NCI-H82 treated with DMSO at 0.1 percent for 48 hours (cell line): ENCODE measurements at regions not wholly inside any gene's neighbourhood (a gene's known extent, or its start where the extent isn't known, plus 50 kb on each side); places are given as distances from the start of the nearest gene placed in this dataset.

Experiments
- DNase-seq: peaks from one replicate; lab custom pipeline; 2025; ENCODE audit not compliant: unreplicated experiment; lab: John Stamatoyannopoulos, UW

DNA sequence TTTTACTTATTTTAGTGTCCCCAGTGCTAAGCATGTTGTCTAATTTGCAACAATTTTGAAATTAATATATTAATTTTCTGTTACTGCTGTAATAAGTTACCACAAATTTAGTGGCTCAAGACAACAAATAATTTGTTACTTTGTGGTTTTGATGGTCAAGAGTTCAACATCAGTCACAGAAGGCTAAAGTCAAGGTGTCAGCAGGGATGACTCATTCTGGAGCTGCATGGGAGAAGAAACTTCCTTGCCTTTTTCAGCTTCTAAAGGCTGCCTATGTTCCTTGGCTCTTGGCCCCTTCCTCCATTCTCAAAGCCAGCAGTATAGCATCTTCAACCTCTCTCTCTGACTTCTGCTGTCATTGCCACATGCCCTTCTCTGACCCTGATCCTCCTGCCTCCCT is 271.8 kb downstream of the HLX start:
- no peak for DNase-seq

DNA sequence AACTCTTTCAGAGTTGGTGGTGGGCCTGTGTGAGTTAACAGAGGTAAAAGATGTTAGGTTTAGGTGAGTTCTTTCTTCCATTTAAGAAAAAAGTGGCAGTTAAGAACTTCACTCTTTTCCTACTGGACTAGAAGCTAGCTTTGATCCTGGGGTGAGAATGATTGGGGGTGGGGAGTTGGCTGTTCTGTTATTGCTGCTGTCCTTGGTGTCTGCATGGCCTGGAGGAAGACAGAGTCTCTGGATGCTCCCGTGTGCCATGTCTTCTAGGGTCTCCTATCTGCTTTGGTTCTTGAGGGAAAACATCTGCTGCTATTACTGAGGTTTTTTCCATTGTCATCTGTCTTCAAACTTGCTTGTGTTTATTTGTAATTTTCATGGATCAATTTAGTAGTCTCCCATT is 275.7 kb downstream of the HLX start:
- DNase-seq, result no peak

DNA sequence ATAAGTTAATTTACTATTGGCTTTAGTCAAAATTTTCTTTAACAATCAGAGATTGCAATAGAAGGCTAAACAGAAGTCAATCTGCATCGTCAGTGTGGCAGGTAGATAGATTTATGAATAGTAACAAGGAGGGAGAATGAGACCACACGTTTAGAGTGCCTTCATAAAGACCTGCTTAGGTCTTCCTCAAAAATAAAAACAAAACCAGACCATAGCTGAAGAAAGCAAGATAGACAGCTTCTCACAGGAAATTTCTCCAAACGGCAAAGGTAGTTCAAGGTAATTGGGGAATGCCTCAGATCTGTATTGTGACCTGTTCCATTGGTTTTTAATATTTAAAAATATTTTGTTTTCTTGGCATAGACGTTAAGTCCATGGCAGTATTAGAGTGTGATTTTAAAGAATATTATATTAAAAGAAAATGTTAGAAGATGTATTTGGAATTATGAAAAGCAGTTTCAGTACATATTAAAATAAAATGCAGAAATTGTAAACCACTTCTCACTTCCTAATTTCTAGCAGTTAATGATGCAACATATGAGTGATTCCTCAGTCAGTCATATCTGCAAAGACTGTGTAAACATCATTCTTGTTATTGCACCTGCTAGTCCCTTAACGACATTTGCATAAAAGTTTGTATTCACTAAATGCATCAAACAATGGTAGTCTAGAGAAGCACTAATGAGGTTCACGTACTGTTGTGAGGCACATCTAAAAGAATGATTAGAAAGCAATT is 278.0 kb downstream of the HLX start:
- no peak for DNase-seq

DNA sequence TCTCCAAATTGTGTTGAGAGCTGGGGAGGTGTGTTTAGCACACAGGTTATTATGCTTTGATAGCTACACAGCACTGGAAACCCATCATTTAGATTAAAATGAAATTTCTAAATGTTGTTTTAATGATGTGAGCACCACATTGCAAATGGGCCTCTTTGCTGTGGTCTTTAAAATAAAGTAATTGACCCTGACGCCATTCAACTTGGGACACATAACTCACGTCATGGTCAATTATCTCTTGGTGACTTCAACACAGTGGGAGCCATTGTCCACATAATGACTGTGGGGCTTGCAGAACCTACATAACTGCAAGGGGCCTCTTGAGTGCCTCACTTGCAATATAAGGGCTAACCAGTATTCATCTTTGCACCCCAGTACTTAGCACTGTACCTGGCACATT is 280.4 kb downstream of the HLX start:
- DNase-seq, result no peak

DNA sequence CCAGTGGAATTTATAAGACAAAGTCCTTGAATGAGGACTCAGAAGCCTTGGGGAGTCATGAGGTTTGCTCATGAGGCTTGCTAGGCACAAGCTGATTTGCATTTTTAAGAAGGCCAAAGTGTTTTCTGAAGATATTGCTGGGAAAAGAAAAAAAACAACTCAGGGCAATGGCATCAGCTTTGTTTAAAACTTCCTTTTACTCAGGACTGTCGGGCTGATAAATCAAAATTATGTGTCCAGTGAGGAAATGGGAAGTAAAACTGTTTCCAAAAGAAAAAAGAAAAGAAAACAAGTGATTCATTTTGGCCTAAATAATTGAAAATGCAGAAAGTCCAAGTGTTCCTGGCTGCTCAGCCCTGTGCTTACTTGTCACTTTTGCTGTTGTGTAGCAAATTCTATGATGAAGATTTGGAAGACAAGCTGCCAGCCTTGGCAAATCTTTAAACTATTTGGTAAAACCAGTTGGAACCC is 282.4 kb downstream of the HLX start:
- DNase-seq, result no peak

DNA sequence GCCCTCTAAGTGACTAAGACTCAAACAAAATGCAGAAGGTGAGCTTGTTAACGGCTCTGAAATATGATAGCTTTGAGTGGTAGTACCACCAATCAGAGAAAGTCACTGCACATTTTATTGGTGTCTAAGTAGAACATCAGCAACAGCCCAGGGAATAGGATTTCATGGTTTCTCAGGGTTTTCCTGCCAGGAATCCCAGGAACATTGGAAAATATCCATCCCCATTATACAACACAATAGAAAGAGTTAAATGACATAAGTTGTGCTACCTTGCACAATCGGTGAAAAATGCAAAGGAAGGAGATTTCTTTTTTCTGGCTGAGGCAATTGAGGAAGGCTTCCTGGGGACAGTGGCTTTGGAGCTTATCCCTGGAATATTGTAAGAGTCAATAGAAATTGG is 283.1 kb downstream of the HLX start:
- no peak for DNase-seq

DNA sequence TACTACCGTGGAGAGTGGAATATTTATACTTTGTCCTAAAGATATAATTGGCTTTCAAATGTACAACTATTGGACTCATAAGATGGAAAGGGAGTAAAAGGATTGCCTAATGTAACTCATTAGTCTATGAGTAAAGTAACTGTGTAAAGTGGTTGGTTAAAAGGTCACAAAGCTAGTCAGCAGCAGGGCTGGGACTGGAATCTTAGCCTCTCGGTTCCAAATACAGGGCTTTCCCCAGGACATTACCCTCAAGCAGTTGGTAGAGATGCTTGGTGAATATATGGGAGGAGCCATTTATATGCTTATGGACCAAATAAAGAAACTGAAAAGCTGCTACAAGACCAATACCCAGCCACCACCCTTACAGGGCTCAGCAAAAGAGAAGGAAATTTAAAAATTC is 283.7 kb downstream of the HLX start:
- no peak for DNase-seq

DNA sequence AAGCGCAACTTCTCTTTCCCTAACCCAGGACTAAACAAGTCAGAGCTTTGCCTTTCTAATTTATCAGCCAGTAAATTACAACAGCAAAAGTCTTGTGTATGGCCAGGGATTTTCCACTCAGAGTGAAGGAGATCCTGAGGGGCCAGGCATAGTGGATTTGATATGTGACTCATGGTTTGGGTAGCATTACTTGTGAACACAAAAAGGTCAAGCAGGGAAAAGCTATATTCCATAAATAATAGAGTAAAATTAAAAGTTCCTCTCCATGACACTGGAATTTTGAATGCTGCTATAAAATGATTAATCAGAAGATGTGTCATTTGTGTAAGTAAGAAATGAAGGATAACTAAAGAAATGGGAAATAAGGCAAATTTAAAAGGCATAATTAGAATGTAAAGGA is 284.8 kb downstream of the HLX start:
- no peak for DNase-seq

DNA sequence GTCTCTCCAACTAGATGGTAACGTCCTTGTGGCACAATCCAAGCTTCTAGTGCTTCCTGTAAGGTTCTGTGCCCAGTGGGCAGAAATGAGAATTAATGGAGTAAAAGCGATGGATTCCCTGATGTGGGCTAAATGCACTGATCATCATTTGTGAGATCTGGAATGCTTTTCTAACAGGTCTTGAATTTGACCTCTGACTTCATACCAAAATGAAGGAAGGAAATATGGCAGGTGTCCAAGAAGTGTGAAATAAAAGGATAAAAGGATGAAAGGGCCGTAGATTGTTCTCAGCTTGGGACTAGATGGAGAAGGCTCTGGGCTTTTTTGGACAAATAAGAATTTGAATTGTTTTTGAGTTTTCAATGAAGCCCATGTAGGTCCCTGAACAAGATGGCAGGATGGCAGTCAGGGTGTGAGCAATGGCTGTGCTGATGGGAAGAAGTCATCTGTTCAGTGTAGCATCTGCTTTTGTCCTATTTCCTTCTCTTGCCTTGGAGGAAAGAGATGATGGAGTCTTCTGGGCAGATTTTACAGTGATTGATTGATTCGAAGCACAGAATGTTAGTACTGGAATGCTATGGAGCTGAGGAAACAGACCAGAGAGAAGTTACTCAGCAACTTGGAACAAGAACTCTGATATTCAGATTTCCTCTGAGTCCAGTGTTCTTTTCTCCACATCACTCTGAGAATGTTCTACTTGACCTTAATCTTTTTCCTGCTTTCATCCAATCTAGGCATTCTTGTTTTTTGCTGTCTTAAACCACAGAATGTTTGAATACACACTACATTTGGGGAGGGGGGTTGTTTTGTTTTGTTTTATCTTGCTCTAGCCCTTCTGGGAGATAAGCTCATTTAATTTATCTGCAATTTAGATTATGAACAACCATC is 286.0 kb downstream of the HLX start:
- no peak for DNase-seq

DNA sequence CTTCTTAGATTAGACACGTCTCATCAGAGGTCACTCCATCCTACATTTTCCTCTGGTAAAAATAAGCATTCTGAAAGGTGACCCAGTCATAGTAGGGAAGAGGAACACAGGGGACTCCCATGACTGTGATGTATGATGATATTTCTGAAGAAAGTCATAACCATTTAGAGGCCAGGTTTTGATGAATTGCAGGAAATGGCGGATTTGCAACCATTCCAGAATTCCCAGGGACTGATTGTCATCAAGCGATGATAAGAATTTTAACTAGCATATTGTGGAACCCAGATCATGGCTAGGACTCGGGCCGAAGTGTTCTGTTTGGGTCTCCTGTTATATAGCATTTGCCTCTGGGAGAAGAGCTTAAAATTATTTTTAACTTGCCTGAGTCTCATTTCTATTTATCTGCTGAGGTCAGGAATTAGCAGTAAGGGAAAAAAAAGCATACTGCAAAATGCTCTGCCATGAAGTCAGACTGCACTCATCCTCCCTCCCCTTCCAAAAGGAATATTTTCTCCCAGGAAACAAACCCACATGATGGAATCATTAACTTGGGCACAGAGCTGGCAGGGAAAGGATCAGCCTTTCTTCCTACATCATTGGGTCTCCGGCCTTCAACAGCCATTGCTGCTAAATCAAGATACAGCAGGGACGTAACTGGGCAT is 286.7 kb downstream of the HLX start:
- DNase-seq, result no peak

DNA sequence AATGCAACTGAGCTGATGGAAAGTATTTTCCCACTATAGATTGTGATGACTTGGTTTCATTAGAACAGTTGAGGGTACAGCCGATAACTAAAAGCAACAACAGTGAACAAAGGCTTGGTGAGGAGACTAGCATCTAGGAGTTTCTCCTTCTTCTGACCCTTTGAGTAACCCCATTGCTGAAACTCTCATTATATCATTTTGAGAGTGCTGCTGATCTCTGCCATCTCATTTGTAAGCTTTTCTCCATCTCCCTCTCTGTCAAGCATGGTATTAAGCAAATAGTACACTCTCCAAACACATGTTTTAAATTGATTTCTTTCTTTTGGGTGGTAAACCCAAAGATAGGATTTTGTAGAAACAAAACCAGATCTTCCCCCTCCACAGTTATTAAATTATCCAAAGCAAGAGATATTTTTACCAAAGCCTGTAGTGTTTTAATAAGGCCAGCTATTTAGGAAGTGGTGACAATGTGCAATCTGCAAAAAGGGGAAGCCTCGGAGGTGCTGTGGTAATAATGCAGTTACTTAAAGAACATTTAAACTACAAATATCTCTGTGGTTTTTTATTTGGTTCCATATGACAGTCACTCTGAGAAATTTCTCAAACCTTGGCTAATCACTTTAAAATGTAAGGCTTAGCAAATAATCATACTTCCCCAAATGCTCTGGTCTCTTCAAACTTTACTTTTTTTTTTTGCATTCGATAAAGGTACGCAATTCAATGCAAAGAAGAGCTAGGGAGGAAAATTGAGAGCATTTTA is 287.5 kb downstream of the HLX start:
- no peak for DNase-seq

DNA sequence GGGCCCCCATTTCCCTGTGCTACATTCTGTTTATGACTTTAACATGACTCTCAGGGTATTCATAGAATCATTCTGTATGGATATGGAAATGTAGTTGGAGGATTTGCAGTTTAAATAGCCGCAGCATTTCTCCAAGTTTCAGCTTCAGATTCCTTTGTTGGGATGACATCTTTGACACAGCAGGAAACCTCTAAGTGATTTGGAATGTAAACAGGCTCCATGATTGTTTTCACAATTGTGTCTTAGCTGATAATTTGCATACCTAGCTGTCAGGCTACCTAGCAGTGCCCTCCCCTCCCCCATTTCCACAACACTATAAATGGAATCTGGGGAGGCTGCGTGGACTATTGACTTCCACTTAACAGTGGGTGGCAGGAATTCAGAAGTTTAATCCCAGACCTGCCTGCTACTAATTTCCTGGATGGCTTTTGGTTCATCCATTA is 290.2 kb downstream of the HLX start:
- DNase-seq, result no peak

DNA sequence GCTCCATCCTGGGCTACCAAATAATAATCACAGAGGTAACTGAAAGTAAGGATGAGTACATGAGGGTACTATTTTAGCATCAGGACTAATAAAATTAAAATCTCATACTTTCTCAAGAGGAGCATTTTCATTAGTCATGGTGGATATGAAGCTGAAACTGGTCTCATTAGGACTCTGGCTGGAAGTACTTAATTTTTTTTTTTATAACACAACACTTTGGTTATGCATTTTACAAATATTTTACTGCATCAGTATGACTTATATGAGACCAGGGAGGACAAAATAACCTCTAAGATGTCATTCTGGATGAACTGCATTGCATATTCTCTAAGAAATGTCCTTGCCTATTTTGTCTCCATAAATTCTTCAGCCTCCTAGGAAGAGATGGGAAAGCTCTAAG is 290.9 kb downstream of the HLX start:
- DNase-seq, result no peak

DNA sequence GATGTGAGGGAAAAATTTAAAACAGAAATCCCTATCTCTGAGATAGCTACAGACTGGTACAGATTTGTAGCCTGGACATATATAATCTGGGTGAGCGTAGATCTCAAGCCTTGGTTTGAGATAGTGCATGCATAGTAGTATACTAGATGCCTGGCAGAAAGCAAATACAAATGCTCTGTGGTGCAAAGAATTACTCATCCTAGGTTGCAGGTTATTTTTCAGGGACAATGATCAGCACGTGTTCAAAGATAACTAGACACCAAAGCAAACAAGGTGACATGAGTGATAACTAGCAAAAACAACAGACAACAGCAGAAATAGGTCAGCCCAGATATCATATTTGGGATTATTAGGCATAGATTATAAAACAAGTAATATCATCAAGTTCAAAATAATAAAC is 292.5 kb downstream of the HLX start:
- DNase-seq, result no peak

DNA sequence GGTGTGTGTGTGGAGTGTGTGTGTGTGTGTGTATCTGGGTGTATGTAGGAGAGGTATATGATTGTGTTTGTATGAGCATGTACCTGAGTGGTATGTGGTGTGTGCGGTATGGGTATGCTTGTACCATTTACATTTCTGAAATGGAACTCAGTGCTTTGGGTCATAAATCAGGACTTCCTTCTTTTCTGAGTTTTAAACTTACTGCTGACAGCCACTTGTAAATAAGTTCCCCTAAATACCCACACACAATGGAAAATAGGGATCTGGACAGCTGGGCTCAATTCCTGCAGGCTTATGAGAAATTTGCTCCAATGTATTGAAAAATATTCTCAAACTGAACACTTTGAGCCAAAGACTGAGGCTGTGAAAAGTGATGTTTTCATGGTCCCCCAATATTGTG is 293.6 kb downstream of the HLX start:
- DNase-seq, result no peak

DNA sequence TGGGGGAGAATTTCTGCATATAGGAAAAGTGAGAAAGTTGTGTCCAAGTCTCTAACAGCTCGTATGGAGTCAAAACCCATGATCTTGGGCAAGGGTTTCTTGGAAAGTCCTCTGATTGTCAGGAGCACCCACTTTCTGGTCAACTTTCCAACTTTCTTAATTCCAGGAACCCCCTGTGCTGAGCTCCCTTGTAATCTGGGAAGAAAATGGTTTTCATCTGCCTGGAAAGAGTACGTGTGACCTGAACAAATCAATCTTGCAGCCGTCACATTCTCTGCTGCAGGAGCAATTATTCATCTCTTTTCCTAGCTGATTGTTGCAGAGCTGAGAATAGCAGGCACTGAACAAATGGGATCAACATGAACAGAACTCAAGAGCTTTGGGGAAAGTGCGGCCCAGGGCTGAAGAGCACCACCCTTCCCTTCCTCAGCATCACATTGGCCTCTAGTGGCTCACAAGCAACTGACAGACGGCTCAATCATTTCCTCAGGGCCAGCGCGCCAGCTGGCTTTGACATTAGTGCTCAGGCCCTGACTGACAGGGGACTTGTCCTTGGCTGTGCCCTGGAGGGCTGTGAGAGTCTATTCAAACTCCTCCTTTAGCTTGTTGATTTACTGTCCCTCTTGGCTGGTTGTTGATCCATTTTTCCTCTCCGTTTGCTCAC is 295.2 kb downstream of the HLX start:
- DNase-seq, result peak; percentile 89

DNA sequence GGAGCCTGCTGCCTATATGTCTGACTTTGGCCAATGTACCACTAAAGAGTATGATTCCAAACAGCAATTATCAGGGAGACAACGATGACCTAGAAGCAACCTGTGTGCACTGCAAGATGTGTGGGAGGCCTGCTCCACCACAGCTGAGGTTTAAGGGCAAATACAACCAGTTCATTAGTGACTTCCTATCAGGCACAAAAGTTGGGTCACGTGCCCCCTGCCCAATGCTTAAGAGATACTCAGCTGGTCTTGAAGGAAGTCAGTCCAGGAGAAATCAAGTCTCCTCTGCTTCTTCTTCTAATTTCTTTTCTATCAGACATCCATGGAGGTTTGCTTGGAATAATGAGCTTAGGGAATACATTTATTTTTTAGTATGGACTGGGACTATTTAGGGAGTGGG is 296.0 kb downstream of the HLX start:
- DNase-seq, result no peak

DNA sequence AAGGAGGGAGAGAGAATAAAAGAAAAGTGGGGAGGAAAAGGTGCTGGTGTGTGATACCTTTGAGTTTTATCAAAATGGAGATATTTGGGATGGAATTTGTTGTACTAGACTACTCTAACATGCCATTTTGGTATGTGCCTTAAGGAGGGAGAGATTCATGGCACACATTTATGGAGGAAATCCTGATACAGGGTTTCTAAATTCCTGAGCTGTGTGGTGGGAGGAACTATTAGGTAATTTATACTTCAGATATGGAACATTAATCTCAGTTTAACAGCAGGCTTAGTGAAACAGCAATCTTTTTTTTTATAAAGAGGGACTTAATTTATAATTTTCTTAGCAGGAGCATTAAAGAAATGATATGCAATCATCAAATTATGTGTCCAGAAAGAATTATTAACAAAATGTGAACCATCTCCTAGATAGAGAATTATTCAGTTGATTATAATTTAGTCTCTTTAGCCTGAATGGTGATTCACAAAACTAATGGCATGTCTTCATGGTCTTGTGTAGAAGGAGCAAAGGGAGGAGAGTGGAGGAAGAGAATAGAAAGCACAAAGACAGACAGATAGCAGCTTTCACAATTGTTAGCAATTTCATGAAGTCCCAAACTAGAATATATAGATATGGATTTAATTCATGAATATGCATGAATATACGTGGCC is 301.6 kb downstream of the HLX start:
- DNase-seq, result no peak

DNA sequence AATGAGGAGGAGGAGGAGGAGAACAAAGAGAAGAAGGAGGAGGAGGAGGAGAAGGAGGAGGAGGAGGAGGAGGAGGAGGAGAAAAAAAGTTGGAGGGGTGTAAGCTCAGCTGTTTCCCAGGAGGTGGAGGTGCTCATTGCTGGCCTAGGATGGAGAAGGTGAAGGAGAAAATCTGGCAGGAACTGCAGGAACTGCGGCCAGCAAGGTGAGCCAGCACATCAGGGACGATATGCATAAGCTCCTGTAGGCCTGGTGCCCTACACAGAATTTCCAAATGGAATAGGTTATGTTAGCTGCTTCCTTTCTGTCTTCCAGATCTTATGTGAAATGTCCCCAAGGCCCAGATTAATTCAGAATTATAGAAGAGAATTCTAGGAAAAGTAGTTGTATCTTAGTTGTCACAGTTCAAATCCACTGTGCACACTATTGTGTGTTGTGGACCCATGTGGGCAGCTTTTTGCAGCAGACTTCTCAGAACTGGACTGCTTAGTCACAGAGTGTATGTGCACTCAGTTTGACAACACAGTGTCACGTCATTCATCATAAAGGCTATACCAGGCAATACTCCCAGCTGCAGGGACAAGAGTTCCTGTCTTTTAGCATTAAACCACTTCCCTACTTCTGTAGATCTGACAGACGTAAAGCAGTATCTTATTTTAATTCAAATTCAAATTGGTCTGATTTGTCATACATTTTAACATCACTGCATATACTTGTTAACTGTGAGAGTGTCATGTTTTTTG is 303.7 kb downstream of the HLX start:
- DNase-seq, result no peak
